HG03457 (cell line): ENCODE measurements at regions not wholly inside any gene's neighbourhood (a gene's known extent, or its start where the extent isn't known, plus 50 kb on each side); places are given as distances from the start of the nearest gene placed in this dataset.

Experiments used
- ATAC-seq: cut with Tn5 transposase; IDR thresholded peaks from one replicate; pipeline ENCODE4 v1.9.1; 2021; ENCODE audit warnings: moderate number of reproducible peaks; ENCODE audit not compliant: unreplicated experiment

- no peak for ATAC-seq
These were observed 421.1 kb downstream of the QKI start for GRCh38 chr6:163835439-163836171.

GRCh38 chr6:163834226-163834970, 419.9 kb downstream of the QKI start:
- ATAC-seq = no peak

DNA sequence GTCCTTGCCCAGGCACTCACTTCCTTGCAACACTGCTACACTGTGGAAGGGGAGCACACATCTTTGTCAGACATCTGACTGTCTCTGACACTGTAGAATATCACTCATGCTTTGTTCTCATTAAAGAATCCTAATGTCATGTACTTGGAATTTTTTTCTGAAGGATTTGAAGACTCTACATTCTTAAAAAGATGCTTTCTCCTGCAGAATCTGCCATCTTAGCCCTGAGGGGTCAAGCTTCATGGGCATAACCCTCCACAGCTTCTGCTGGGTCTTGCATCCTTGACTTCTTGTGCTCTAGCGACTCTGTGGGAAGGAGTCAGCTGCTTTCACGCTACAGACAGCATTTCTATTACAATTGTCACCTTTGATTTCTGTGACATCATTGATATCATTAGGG, 417.2 kb downstream of the QKI start:
- ATAC-seq = no peak

DNA sequence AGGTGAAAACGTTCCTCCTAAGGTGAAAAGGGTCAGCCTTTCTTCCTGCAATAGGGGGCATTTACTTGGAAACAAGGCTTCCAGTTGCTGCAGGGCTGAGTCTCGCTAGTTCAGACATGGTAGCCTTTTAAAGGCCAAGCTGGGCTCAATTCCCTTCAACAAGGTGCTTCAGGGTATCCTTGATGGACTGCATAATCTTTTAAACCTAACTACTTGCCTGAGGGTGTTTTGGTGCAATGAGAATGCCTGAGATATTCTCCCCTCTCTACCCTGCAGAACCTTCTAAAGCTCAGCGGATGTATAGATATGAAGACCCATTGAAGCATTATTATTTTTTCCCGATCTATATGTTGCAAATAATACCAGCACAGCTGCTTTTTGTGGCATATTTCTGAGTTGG, 416.1 kb downstream of the QKI start:
- ATAC-seq = no peak

- no peak for ATAC-seq
These were observed 413.7 kb downstream of the QKI start for GRCh38 chr6:163828038-163828795.

DNA sequence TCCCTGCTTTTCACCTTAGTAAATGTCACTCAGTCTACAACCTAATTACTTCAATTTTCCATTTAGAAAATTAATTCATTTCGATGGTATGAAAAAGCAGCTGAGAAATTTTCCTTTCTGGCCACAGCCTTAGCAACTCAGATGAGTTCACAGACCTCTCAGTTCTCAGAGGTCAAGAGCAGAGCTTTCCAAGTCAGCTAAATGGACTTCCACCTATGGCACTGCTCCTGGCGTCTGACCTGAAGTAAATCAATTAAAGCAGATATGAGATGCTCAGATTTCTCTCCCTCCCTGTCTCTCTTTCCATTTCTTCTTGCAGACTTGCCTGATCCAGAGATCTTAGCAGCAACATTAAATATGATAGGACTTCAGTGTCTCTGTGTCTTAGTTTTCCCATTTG, 412.6 kb downstream of the QKI start:
- no peak for ATAC-seq

DNA sequence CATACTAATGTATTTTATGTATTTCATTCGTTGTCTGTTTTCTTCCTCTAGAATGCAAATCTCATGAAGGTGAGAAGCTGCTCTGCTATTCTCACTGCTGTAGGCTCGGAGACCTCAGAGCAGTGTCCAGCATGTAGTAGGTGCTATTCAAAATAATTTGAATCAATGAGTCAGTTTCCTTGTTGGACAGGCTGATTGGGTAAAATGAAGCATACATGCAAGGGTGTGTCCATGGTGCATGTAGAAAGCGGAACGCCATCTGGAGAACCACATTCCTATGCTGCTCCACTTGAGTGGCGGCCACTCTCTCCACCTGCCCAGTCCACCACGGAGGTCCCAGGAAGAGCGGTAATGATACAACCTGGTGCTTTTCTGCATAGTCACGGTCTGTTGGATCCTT, 412.1 kb downstream of the QKI start:
- no peak for ATAC-seq

GRCh38 chr6:163825033-163825432, 410.5 kb downstream of the QKI start:
- no peak for ATAC-seq

GRCh38 chr6:163823577-163823976, 409.1 kb downstream of the QKI start:
- no peak for ATAC-seq

DNA sequence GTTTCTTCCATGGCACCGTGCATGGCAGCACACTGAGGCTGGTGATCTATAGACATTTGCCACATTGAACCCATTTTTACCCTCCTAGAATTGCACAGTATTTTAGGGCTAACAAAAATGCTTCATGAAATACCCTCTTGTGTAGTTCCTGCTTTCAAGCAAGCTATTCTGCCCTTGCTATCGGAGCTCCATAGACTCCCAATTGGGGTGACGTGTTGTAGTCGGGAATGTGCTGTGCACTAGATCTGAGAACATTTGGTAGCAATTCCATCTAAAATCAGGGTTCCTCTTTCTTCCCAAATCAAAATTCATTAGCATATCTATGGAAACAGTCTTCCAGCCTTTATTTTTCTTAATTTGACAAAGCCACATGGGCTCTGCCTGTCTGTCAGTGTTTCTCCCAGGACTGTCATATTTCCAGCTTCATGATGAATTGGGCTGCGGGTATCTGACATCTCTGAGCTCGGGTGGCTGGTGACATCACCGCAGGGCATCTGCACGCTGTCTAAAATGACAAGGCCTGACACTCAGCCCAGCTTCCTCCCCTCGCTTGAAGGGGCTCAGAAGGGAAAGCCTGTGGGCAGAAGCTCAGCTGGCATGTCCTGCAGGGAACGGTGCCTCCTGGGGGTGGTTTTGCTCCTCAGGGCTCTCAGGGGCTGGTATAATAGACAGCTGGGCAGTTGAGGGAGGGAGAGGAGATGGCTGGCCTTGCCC, 406.4 kb downstream of the QKI start:
- no peak for ATAC-seq

DNA sequence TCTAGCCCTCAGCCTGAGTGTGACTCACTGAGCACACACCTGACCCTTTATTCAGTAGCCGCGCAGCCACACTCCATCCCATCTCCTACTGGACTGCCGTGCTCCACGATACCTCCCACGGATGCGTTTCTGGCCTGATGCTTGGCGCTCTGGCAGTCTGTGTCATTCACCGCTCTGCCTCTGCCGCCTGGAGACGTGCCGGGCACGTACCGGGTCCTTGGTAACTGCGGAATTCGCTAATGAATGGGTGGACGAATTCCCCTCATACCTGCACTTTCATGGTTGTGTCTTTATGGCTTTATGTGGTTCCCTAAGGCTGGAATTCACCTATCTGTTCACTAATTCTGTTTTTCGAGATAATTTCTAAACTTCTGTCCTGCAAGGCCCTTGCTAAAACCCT, 405.7 kb downstream of the QKI start:
- no peak for ATAC-seq

DNA sequence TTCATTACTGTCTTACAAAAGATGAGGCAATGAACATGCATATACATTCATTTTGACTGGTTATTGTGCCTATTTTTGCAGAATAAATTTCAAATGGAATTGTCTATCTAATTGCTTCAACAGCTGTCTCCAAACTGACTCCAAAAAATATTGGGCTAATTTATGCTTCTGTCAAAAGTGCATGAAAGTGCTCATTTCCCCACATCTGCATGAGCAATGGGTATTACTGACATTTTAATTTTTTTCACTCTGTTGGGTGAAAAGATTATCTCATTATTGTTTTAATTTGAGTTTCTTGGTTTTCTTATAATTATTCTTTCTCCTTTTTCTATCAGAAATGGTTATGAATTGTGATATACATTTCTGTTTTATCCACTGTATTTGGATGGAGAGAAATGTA, 404.2 kb downstream of the QKI start:
- ATAC-seq = no peak

GRCh38 chr6:163816441-163816840, 401.9 kb downstream of the QKI start:
- no peak for ATAC-seq

- ATAC-seq = no peak
These were observed 401.3 kb downstream of the QKI start for GRCh38 chr6:163815796-163816195.

DNA sequence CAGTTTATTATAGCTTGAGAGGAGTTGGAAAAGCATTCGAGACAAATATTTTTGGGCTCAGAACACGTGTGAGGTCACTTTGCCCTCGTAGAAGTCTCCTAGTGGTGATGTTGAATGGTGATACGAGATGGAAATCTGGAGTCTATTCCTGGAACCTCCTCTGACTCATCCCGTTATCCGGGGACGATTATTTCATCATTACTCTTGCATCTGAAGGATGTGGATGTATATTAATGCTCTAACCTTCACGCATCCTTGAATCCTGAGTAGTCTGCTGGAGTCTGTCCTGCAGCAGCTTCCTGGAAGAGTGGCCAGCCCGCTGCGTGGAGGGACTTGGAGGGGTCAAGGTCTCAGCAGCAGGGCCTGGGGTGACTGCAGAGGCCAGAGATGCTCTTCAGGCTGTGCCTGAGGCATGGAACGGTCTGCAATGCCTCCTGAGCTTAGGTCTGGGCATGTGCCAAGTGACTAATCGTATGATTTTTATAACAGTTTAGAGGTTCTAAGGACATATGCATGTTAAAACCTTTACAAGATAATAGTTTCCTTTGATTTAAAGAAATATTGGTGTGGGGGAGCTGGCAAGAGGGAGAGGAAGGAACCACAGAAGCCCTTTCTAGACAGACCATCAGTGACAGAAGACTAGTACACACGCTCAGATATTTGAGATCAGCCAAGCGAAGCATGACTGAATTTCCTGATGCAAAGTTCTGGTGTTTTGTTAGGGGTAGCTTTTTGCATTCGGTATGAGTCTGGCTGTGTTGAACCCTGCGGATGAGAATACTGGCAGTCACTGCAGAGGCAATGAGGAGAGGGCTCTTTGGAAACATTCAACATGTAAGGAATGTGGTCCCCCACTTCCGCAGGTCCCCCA, 400.2 kb downstream of the QKI start:
- peak; percentile 75 for ATAC-seq

DNA sequence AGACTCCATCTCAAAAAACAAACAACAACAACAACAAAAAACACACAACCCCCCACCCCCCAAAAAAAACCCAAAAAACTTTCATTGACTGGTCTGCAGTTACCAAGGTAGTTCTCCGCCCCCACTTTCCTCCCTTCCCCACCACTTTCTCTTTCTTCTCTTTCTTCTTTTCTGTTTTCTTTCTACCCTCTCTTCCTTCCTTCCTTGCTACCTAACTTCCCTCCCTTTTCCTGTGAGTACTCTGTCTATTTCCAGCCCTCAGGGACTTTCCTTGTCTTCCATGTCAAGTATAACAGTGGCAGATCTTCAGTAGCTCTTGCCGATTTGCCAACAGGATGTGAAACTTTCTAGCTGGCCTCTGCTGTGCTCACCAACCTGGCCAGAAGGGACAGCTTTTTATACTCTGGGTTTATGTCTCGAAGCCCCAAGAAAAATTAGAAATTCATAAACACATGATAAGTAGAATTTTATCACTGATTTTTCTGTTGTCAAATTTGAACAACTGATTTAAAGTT, 399.5 kb downstream of the QKI start:
- ATAC-seq = peak; percentile 54

DNA sequence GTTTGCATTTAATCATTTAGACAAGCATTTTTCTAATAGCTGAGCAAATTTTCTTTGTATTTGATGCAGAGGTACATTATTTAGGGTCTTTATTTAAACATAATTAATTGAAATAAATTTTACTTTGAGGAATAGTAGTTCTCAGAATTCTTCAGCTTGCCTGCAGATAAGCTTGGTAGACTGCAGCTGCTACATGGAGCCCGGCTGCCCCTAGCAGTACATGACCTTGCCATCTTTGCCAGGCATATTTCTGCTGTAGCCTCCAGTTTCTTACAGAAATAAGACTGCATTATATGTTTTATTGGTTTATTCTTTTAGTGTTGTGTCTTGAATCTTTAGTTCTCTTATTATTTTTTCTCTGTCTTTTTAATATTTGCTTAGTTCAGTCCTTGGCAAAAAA, 396.8 kb downstream of the QKI start:
- no peak for ATAC-seq

DNA sequence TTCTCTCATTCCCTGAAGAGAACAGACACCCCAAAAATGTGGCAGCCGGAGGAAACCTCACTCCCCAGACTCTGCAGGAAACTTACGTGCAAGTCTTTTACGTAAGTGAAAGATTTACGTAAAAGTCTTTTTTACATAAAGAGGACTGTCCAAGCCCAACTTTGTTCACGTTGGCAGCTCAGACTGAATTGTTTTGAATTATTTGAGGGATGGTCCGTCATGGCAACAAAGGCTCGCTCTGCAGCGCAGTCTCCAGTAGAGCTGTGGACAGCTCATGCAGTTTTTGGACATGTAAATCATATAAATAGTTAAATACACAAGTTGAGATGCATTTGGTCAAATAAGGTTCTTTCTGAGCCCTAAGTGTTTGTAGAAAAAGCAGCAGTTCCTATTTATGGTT, 394.8 kb downstream of the QKI start:
- ATAC-seq = no peak

DNA sequence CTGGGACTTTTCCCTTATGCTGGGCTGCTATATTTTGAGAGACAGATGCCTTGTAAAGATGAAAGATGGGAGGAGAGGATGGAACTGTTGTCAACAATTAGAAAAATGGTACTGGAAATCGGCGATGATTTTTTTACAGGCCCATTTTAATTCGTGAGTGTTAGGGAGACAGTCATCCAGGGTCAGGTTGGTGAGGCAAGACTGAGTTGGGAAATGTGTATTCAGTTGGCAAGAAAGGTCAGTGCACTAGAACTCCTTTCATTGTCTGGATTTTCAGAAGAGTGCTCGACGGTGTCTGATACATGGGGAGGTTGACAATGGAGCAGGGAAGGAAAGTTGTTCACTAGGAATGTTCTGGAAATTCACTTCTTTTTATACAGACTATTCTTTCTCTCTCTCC, 394.4 kb downstream of the QKI start:
- no peak for ATAC-seq

- ATAC-seq = no peak
These were observed 393.7 kb downstream of the QKI start for GRCh38 chr6:163808231-163808630.
